Activated CD4-positive, alpha-beta T cell treated with anti-CD3 and anti-CD28 coated beads, Interleukin-10, Interleukin-2, amounts not matched to agents 100 ng/mL and 50 ng/mL, durations not matched to agents 16 hours and 8 hours (primary cell): ENCODE measurements at regions not wholly inside any gene's neighbourhood (a gene's known extent, or its start where the extent isn't known, plus 50 kb on each side); places are given as distances from the start of the nearest gene placed in this dataset.
"Not testable (repeated sequence)": the region's sequence is repeated elsewhere in the genome, so short reads cannot be mapped to it uniquely, and the experiment has no call there.

ENCODE experiments used
- DNase-seq: peaks from one replicate; pipeline ENCODE4 v3.0.0-alpha.2; 2020

- no peak for DNase-seq
Measured at GRCh38 chr2:215830304-215830703, 183.0 kb downstream of the MREG start.

- no peak for DNase-seq
Measured at GRCh38 chr2:215829261-215829660, 184.1 kb downstream of the MREG start.

- DNase-seq: peak; percentile 45
Measured at GRCh38 chr2:215828528-215829184, 184.7 kb downstream of the MREG start.

GRCh38 chr2:215826838-215827441, 186.4 kb downstream of the MREG start:
- no peak for DNase-seq

- no peak for DNase-seq
Measured at GRCh38 chr2:215826376-215826775, 187.0 kb downstream of the MREG start.

DNA sequence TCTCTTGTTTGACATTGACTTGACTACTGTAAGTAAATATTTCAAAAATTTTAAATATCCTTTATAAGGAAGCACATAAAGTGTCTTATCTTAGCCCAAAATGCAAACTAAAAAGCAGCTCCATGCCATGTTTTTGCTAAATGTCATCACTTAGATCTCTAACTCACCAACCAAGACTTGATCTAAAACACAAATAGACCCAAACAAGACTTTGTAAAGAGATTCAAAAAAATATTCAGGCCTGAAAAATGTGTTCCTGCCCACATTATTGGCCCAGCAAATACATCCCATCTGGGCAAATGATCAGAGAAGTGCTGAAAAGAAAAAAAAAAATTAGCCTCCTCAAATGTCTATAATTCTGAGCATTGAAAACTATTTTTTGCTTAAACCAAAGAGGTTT, 187.6 kb downstream of the MREG start:
- DNase-seq: no peak

GRCh38 chr2:215821298-215821697, 192.1 kb downstream of the MREG start:
- not testable (repeated sequence) for DNase-seq

- not testable (repeated sequence) for DNase-seq
Measured at GRCh38 chr2:215819713-215820112, 193.6 kb downstream of the MREG start.

DNA sequence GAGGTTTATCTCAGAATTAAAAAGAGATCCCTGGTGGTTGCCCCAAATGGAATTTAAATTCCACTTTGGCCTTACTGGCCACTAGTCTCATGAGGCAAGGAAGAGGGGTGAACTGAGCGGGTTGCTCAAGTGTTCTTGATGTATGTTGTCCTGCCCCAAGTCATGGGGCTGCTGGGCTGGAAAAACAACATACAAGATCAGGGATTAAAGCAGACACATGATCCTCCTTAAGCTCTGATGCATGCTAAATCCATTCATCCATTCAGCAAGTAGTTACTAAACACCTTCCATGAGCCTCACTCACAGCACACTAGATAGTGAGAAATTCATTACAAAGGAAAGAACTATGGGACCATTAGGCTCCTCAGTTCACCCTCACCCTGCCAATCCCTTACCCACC, 196.3 kb downstream of the MREG start:
- no peak for DNase-seq

GRCh38 chr2:215816424-215816823, 196.9 kb downstream of the MREG start:
- DNase-seq: no peak

- DNase-seq: no peak
Measured at GRCh38 chr2:215815960-215816359, 197.4 kb downstream of the MREG start.

DNA sequence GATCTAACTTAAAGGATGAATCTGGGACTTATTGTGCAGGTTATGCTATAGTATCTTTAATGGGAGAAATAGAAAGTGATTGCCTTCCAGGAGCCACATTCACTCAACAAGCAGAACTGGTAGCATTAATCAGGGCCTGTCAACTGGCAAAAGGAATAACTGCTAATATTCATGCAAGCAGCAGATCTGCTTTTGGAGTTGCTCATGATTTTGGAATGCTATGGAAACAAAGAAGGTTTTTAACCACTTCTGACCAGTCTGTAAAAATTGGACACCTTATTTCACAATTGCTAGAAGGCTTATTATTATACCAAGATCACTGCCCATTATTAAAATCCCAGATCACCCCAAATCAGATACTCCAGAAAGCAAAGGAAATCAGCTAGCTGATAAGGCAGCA, 200.4 kb downstream of the MREG start:
- no peak for DNase-seq

- no peak for DNase-seq
Measured at GRCh38 chr2:215811409-215812345, 201.7 kb downstream of the MREG start.

GRCh38 chr2:215811003-215811402, 202.3 kb downstream of the MREG start:
- no peak for DNase-seq

- no peak for DNase-seq
Measured at GRCh38 chr2:215808996-215809395, 204.4 kb downstream of the MREG start.

GRCh38 chr2:215808194-215808593, 205.2 kb downstream of the MREG start:
- DNase-seq: no peak

DNA sequence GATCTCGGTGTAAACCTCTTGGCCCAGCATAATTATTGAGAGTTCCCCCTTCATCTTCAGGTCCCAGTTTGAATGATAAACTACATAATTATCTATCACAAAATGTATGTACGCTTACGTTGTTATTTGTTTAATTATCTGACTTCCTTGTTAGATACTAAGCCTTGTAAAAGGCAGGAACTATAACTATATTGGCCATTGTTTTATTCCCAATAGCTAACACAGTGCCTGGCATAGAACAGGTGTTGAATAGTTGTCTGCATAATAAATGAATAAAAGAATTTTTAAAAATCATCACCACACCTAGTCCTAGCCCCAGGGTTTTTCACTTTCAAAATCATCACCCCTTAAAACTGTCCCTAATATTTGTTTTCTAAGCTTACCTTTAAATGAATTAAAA, 207.9 kb downstream of the MREG start:
- no peak for DNase-seq

- no peak for DNase-seq
Measured at GRCh38 chr2:215803150-215803549, 210.2 kb downstream of the MREG start.

DNA sequence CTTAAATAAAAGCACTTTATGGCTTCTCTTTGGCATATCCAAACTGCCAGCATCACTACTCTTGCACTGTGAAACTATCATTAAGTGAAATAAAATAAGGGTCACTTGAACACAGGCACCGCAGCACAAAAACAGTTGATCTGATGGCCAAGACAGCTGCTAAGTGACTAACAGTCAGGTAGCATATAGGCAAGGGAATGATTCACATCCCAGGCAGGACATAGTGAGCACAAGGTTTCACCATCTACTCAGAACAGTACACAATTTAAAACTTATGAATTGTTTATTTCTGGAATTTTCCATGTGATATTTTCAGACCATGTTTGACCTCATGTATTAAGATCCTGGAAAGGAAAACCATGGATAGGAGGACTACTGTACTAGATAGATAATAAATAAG, 214.2 kb downstream of the MREG start:
- DNase-seq: no peak

DNA sequence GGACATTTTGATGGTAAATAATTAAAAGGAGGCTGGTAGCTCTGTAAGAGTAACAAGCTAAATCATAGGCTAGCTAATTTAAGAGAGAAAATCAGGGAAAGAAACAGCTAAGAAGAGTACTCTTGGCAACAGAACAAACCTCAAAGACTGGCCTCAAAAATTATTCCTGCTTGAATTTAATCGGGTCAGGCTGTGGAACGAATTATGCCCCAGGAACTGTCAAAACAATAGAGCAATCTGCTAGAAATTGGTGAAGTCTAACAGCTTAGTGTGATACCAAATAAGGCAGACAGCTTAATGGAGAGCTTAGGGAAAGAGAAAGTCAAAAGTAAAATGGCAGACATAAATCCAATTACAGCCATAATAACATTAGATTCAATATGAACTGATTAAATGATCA, 215.7 kb downstream of the MREG start:
- no peak for DNase-seq

DNA sequence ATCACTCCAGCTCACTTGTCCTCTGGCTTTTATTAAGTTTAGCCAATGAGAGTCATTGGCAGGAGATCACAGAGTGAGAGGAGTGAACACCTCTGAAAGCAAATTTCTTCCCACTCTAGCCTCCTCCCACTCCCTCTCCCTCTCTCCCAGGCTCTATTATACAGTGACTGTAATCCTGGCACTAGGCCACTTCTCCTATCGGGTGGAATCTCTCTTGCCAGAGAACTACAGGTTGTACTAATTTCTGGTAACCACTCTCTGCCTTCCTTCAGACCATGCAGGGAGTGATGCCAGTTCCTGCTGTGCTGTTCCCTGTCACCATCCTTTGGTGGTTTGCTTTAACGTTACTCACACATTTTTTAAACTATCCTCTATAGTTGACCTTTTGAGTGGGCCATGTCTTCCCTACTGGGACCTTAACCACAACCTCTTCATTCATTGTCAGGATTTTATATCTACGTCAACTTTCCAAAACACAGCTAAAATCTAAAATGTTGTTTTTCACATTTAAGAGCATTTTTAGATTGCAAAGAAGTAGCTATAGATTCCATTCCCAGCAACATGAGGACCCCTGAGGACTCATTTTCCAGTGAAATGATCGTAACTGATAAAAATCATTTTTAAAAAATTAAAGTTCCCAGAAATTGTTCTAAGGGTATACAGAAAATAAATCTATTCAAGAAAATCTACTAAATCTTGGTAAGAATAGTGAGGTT, 217.1 kb downstream of the MREG start:
- DNase-seq: peak; percentile 11

- DNase-seq: no peak
Measured at GRCh38 chr2:215794829-215795546, 218.4 kb downstream of the MREG start.
